T-helper 2 cell (primary cell): ENCODE measurements at regions not wholly inside any gene's neighbourhood (a gene's known extent, or its start where the extent isn't known, plus 50 kb on each side); places are given as distances from the start of the nearest gene placed in this dataset.
"Not testable (repeated sequence)": the region's sequence is repeated elsewhere in the genome, so short reads cannot be mapped to it uniquely, and the experiment has no call there.

Experiments
- DNase-seq, 5 experiments: peaks; one replicate each; pipeline versions ENCODE4 v3.0.0 to v3.0.0-alpha.2; 2012 to 2022

- DNase-seq = not testable (repeated sequence)
Observed at GRCh38 chr1:214095896-214096295, 108.1 kb downstream of the PROX1 start.

- DNase-seq = no peak
Observed at GRCh38 chr1:214101246-214101645, 113.5 kb downstream of the PROX1 start.

- no peak for DNase-seq
Observed at GRCh38 chr1:214101828-214102227, 114.1 kb downstream of the PROX1 start.

- no peak for DNase-seq
Observed at GRCh38 chr1:214102907-214103306, 115.1 kb downstream of the PROX1 start.

- DNase-seq = no peak
Observed at GRCh38 chr1:214103778-214104177, 116.0 kb downstream of the PROX1 start.

- DNase-seq = no peak
Observed at GRCh38 chr1:214106375-214106774, 118.6 kb downstream of the PROX1 start.

GRCh38 chr1:214107322-214108096, 119.7 kb downstream of the PROX1 start:
- DNase-seq = no peak

GRCh38 chr1:214108097-214108446, 120.3 kb downstream of the PROX1 start:
- no peak for DNase-seq

GRCh38 chr1:214111796-214112195, 124.0 kb downstream of the PROX1 start:
- no peak for DNase-seq

- DNase-seq = no peak
Observed at GRCh38 chr1:214116258-214116657, 128.5 kb downstream of the PROX1 start.

- no peak for DNase-seq
Observed at GRCh38 chr1:214117780-214118179, 130.0 kb downstream of the PROX1 start.

GRCh38 chr1:214120191-214120590, 132.4 kb downstream of the PROX1 start:
- no peak for DNase-seq

GRCh38 chr1:214120951-214121350, 133.2 kb downstream of the PROX1 start:
- DNase-seq = no peak

- DNase-seq = no peak
Observed at GRCh38 chr1:214122110-214122509, 134.3 kb downstream of the PROX1 start.

- peak in 1 of 5 experiments; percentile 28 for DNase-seq
Observed at GRCh38 chr1:214123061-214123784, 135.4 kb downstream of the PROX1 start.

GRCh38 chr1:214124281-214124805, 136.6 kb downstream of the PROX1 start:
- DNase-seq = no peak

GRCh38 chr1:214124915-214125314, 137.1 kb downstream of the PROX1 start:
- DNase-seq = no peak

- no peak for DNase-seq
Observed at GRCh38 chr1:214125819-214126218, 138.0 kb downstream of the PROX1 start.

- DNase-seq = no peak
Observed at GRCh38 chr1:214126697-214127146, 138.9 kb downstream of the PROX1 start.

- DNase-seq = no peak
Observed at GRCh38 chr1:214127705-214128104, 139.9 kb downstream of the PROX1 start.

GRCh38 chr1:214135886-214136285, 145.1 kb upstream of the SMYD2 start:
- DNase-seq = no peak

- DNase-seq = no peak
Observed at GRCh38 chr1:214136324-214136919, 144.5 kb upstream of the SMYD2 start.

- DNase-seq = peak in 1 of 5 experiments; percentile 2
Observed at GRCh38 chr1:214141486-214141885, 139.5 kb upstream of the SMYD2 start.
